ENCODE measurements at regions not wholly inside any gene's neighbourhood (a gene's known extent, or its start where the extent isn't known, plus 50 kb on each side); places are given as distances from the start of the nearest gene placed in this dataset.

DNA sequence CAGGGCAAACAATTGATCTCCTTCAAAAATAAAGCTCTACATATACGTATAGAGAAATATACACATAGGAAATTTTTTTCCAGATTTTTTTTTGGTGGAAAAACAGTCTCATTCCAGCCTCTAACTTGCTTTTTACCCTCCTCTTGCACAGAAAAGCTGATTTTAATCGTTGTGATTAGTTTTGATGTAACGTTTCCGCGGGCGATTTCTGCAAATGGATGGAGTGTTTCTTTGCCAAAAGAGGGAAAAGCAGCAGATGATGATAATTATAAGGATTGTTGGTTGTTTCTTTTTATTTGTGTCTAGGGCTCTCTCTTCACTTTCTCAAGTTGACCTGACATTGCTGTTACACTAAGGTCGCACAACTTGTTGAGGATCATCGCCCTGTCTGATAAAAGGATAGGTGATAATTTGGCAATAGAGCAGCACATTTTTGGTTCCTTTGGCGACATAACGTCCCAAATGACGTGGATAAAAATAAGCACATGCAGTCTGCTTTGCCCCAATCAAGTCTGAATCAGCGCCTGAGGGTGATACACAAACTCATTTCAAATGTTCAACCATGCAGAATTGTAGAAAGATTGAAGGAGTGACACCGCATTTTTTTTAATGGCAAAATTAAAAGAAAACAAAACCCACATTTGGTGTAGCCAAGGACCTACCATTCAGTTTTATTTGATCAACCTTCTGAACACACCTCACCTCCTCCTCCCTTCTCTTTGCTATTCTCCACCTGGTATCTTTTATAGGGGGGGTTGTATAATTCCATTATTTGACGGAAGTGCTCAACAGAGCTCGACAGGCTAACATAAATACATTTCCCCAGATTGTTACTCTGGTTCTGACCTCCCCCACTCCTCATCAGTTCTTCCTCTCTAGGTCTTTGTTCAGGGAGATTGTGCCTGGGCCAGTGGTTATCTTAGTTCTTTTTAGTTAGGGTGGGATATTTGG is 109.6 kb upstream of the KCTD1 start:
- peaks cover 29% of the 10 kb centered on the region for H3K4me1 Mint-ChIP-seq
- peak overlapping the region; percentile 93 to 96 (median 95) for H3K4me3 Mint-ChIP-seq
- H3K9me3 Mint-ChIP-seq = no peaks in the 10 kb centered on the region
- H3K27me3 Mint-ChIP-seq (ENCODE audit: low read depth) = peaks cover 33% of the 10 kb centered on the region
- TF ChIP-seq, protein P1, sequence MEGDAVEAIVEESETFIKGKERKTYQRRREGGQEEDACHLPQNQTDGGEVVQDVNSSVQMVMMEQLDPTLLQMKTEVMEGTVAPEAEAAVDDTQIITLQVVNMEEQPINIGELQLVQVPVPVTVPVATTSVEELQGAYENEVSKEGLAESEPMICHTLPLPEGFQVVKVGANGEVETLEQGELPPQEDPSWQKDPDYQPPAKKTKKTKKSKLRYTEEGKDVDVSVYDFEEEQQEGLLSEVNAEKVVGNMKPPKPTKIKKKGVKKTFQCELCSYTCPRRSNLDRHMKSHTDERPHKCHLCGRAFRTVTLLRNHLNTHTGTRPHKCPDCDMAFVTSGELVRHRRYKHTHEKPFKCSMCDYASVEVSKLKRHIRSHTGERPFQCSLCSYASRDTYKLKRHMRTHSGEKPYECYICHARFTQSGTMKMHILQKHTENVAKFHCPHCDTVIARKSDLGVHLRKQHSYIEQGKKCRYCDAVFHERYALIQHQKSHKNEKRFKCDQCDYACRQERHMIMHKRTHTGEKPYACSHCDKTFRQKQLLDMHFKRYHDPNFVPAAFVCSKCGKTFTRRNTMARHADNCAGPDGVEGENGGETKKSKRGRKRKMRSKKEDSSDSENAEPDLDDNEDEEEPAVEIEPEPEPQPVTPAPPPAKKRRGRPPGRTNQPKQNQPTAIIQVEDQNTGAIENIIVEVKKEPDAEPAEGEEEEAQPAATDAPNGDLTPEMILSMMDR (IDR thresholded peaks at IDR 0.05; ENCODE audit: unreplicated experiment in 3 of 3) = no peak
- H3K27ac Mint-ChIP-seq = peak overlapping the region; percentile 92 to 98 (median 96)
- H3K36me3 Mint-ChIP-seq (ENCODE audit: low read depth) = no peaks in the 10 kb centered on the region

DNA sequence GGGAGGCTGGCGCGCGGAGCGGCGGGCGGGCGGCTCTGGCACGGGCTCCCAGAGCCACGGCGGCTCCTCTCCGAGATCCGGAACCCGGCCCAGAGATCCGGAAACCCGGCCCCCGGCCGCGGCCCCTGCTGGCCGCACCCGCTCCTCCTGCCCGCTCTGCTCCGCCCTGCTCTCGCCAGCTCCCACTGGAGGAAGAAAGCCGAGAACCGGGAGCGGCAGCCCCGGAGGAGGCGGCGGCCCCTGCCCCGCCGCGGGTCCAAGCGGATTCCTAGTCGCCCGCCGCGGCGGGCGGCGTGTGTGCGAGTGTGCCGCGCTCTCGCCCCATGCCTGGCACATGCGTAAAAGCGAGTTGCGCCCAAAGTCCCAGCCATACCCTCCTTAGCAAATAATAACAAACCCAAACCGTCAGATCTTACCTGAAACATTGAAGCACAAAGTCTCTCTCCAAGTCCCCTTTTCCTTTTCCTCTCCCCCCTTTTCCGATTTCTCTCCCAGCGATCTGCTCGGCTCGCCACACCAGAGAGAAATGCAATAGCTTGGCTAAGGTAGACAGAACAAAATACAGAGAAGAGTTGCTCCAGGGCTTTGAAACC is 108.7 kb upstream of the KCTD1 start:
- H3K27me3 Mint-ChIP-seq (ENCODE audit: low read depth) = peaks cover 35% of the 10 kb centered on the region
- H3K27ac Mint-ChIP-seq = peak overlapping the region; percentile 92 to 98 (median 96)
- no peaks in the 10 kb centered on the region for H3K36me3 Mint-ChIP-seq (ENCODE audit: low read depth)
- TF ChIP-seq, protein P1 (IDR thresholded peaks at IDR 0.05; ENCODE audit: unreplicated experiment in 3 of 3) = peak; percentile 21 to 31 (median 22)
- peaks cover 29% of the 10 kb centered on the region for H3K4me1 Mint-ChIP-seq
- H3K4me3 Mint-ChIP-seq = peak overlapping the region; percentile 93 to 96 (median 95)
- no peaks in the 10 kb centered on the region for H3K9me3 Mint-ChIP-seq

DNA sequence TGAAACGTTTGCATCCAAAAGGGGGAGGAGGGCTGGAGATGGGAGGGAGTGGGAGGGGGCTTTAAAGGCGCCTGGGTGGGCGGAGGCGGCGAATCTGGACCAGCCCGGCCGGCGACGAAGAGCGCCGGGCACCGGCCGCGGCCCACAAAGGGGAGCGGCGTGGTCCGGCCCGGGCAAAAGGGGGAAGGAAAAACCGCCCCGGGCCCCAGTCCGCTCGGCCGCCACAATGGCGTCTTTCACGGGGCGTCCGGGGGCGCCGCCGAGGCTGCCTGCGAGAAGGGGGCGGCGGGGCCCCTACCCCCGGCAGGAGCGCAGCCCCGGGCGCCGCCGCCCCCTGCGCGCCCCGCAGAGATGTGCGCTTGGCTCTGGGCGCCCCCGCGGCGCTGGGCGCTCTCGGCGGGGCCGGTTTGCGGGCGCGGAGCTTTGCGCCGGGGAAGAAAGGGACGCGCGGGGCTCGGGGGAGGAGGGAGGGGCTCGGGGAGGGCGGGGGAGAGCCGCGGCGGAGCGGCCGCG is 108.1 kb upstream of the KCTD1 start:
- TF ChIP-seq, protein P1 (IDR thresholded peaks at IDR 0.05; ENCODE audit: unreplicated experiment in 3 of 3) = no peak
- peak overlapping the region; percentile 82 to 86 (median 86) for H3K4me3 Mint-ChIP-seq
- peaks cover 29% of the 10 kb centered on the region for H3K4me1 Mint-ChIP-seq
- H3K9me3 Mint-ChIP-seq = no peaks in the 10 kb centered on the region
- peaks cover 32% of the 10 kb centered on the region for H3K27me3 Mint-ChIP-seq (ENCODE audit: low read depth)
- H3K36me3 Mint-ChIP-seq (ENCODE audit: low read depth) = no peaks in the 10 kb centered on the region
- peak overlapping the region; percentile 66 to 95 (median 81) for H3K27ac Mint-ChIP-seq

DNA sequence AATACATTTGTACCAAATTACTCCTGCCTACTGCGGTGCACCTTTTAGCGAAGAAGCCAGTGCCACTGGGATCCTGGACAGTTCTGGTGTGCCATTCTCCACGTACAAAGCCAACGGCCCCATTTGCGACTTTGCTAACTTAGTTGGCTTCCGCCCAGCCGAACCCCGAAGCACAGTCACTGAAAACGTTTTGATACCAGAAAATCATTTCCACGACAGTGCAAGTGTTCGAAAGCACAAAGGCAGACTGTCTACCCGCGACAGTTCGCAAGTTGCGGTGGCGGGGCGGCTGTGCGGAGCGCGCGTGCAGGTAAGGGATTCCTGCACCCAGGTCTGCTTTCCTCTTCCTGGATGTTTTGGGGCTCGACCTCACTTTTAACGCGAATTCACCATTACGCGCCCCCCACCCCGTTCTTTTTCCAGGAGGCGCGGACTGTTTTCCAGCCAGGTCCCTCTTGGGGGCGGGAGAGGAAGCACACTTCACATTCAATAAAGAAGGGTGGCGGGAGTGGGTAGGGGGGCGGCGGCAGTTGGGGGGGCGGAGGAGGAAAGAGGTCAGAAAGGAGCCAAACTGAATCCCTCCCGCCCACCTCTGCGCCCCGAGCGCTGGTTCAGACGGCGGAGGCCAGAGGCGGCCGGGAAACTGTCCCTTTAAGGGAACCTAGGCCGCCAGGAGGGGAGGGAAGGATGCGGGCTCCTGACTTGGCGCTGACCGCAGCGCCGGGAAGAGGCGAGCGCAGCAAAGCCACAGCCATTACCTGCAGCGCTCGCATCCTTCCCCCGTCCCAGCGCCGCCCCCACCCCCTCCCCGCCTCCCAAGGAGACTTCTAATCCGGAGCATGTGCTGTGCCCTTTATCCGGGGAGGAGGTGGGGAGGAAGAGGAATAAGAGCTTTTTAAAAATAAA is 107.4 kb upstream of the KCTD1 start:
- Mint-ChIP-seq H3K36me3 (ENCODE audit: low read depth) (no peaks in the 10 kb centered on the region), H3K4me1 (peaks cover 32% of the 10 kb centered on the region), H3K27ac (peak overlapping the region; percentile 66 to 95 (median 81)), H3K9me3 (no peaks in the 10 kb centered on the region), H3K4me3 (peak overlapping the region; percentile 82 to 86 (median 86)), H3K27me3 (ENCODE audit: low read depth) (peaks cover 37% of the 10 kb centered on the region)
- TF ChIP-seq, protein P1 (IDR thresholded peaks at IDR 0.05; ENCODE audit: unreplicated experiment in 3 of 3) = peak; percentile 19 to 43 (median 37)

Measured in nephron (organoid).